LNCaP clone FGC (cell line): ENCODE measurements at regions not wholly inside any gene's neighbourhood (a gene's known extent, or its start where the extent isn't known, plus 50 kb on each side); places are given as distances from the start of the nearest gene placed in this dataset.
"Not testable (repeated sequence)": the region's sequence is repeated elsewhere in the genome, so short reads cannot be mapped to it uniquely, and the experiment has no call there.

Experiments used
- DNase-seq: peaks from one replicate; pipeline ENCODE4 v3.0.0-alpha.2; 2011; ENCODE audit warnings: low read depth
- H3K4me3 ChIP-seq: 2 replicates; pipeline ENCODE4 v1.5.1; 2011; ENCODE audit warnings: mild to moderate bottlenecking, low read depth, low read length, control low read depth
- TF ChIP-seq, protein P1 (sequence below): IDR thresholded peaks from 2 replicates; pipeline ENCODE4 v1.5.1; 2012; ENCODE audit warnings: mild to moderate bottlenecking; ENCODE audit not compliant: control insufficient read depth, insufficient read depth; ENCODE audit errors: extremely low read depth

DNA sequence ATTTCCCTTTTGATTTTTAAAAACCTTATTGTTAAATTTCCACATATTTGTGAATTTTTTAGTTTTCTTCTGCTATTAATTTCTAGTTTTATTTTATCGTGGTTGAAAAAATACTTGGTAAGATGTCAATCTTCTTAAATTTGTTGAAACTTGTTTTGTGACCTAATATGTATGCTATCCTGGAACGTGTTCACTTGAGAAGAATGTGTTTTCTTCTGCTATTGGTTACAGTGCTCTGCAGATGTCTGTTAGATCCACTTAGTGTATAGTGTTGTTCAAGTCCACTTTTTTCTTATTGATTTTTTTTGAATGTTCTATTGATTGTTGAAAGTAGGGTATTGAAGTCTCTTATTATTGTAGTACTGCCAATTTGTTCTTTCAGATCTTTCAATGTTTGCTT, 116.5 kb upstream of the NETO1 start:
- DNase-seq, result no peak
- no peak overlapping the region for H3K4me3 ChIP-seq
- TF ChIP-seq, protein P1, sequence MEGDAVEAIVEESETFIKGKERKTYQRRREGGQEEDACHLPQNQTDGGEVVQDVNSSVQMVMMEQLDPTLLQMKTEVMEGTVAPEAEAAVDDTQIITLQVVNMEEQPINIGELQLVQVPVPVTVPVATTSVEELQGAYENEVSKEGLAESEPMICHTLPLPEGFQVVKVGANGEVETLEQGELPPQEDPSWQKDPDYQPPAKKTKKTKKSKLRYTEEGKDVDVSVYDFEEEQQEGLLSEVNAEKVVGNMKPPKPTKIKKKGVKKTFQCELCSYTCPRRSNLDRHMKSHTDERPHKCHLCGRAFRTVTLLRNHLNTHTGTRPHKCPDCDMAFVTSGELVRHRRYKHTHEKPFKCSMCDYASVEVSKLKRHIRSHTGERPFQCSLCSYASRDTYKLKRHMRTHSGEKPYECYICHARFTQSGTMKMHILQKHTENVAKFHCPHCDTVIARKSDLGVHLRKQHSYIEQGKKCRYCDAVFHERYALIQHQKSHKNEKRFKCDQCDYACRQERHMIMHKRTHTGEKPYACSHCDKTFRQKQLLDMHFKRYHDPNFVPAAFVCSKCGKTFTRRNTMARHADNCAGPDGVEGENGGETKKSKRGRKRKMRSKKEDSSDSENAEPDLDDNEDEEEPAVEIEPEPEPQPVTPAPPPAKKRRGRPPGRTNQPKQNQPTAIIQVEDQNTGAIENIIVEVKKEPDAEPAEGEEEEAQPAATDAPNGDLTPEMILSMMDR, result no peak

DNA sequence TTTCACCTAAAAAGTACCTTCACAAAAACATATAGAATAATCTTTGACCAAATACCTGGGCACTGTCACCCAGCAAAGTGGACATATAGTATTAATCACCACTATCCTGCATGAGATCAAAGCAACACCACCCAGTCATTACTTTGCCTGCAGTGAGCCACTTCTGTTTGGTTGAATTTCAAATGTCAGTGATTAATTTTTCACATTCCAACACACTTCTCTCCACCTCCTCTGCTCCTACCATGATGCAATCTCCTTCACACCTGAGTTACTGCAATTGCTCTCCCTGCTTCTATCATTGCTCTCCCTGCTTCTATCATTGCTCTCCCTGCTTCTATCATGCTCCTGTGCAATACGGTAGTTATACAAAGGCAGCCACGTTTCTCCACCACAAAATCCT, 106.1 kb upstream of the NETO1 start:
- TF ChIP-seq, protein P1, result no peak
- no peak overlapping the region for H3K4me3 ChIP-seq
- DNase-seq, result no peak

DNA sequence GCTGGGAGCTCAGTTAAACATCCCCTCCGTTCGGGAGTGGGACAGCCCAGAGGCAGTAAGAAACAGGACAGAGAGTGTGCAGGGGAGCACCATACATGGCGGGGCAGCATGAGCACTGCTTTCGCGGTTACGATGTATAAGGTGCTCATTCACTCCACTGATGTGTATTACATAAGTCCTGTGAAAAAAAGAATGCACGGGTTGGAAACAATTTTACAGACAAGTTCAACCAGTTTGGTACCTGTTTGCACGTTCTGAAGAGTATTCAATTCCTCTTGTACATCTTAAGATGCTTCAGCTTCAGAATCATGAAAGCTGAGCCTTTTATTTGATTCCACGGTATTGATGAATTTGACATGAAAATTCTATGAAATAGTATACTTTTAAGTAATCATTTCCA, 97.8 kb upstream of the NETO1 start:
- H3K4me3 ChIP-seq, result peak overlapping the region; percentile 3; the same call in 1 of the 2 replicates
- TF ChIP-seq, protein P1, result no peak
- DNase-seq, result peak; percentile 76

DNA sequence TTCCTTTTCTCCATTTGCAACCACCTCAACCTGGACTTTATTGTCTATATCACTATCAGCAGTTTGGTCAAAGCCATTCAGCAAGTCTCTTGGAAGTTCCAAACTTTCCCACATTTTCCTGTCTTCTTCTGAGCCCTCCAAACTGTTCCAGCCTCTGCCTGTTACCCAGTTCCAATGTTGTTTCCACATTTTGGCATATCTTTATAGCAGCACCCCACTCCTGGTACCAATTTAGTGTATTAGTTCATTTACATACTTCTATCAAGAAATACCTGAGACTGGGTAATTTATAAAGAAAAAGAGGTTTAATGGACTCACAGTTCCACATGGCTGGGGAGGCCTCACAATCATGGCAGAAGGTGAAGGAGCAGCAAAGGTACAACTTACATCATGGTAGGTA, 90.4 kb upstream of the NETO1 start:
- not testable (repeated sequence) for H3K4me3 ChIP-seq, DNase-seq

DNA sequence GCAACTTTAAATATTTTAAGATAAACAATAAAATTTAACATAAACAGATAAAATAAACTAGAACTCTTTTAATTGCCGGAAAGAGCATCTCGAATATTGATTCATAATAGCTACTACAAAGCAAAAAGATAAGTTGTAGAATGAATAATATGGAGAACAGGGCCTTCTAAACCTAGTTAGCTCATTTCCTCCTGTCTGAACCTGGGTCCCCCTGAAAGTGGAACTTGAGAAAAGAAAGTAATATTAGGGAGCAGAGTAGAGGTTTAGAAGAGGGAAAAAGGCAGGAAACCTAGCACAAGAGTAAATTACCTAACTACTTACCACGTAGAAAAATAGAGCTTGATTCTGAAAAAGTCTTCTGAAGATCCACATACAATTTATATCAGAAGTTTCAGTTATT, 80.7 kb upstream of the NETO1 start:
- H3K4me3 ChIP-seq, result no peak overlapping the region
- TF ChIP-seq, protein P1, result no peak
- DNase-seq, result no peak

DNA sequence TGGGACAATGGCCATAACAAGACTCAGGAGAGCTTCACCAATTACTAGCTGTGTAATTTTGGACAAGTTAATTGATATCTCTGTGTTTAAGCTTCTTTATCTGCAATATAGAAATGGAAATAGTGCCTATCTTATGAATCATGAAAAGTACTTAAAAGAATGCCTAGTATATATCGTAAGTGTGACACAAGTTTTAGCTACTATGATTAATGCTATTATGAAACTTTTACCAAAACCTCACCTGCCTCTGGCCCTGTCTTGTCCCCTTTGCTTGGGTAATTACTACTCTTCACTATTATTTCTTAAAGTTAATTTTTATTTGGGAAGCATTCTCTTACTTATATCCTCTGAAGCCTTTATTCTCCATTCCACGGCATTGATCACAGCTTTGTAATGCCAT, 75.0 kb upstream of the NETO1 start:
- TF ChIP-seq, protein P1, result no peak
- no peak overlapping the region for H3K4me3 ChIP-seq
- no peak for DNase-seq

DNA sequence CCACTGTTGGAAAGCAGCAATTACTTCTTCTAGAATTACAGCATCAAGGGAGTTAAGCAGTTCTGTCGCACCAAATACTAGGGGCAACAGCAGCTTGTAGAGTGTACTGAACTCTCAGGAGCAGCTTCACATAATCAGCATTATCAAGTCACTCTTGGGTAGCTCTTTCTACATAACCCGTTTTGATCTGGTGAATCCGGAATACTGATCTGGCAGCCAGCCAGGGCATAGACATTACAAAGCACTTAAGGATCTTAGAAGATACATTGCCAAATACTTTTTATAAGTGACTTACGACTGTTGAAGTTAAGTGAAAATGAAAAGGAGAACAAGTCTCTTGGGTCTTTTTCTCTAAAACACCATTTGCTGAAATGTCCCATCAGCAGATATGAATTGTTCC, 73.2 kb upstream of the NETO1 start:
- TF ChIP-seq, protein P1, result no peak
- H3K4me3 ChIP-seq, result no peak overlapping the region
- DNase-seq, result peak; percentile 57

DNA sequence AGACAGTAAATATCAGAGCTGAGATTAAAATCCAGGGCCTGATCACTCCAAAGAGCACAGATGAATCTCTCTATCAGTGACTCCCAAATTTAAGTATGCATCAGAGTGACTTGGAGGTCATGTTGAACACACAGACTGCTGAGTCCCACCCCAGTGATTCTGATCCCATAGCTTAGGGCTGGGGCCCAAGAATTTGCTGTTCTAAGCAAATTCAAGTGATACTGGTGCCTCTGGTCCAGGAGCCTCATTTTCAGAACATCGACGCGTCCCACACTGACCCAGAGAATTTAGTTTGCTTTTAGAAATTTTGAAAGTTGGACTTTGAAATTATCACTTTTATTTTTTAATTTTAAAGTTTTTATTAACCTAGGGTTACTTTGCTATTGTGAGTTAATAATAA, 72.7 kb upstream of the NETO1 start:
- TF ChIP-seq, protein P1, result no peak
- DNase-seq, result no peak
- H3K4me3 ChIP-seq, result no peak overlapping the region
